ENCODE measurements at regions not wholly inside any gene's neighbourhood (a gene's known extent, or its start where the extent isn't known, plus 50 kb on each side); places are given as distances from the start of the nearest gene placed in this dataset.

GRCh38 chr12:131608740-131609690 lies 101.9 kb upstream of the SFSWAP start:
- no peak overlapping the region for H3K4me3 ChIP-seq (ENCODE audit: control insufficient read depth, low read depth, low read length)
- DNase-seq (ENCODE audit: low read depth), result peak; percentile 10
- peak; percentile 90 for TF ChIP-seq CTCF (IDR thresholded peaks at IDR 0.05; ENCODE audit: control insufficient read depth, insufficient read depth, low read depth, low read length, missing control alignments)

GRCh38 chr12:131609762-131610161 lies 101.1 kb upstream of the SFSWAP start:
- no peak for DNase-seq (ENCODE audit: low read depth)
- H3K4me3 ChIP-seq (ENCODE audit: control insufficient read depth, low read depth, low read length), result no peak overlapping the region
- no peak for TF ChIP-seq CTCF (IDR thresholded peaks at IDR 0.05; ENCODE audit: control insufficient read depth, insufficient read depth, low read depth, low read length, missing control alignments)

GRCh38 chr12:131610181-131610580 lies 100.7 kb upstream of the SFSWAP start:
- no peak for TF ChIP-seq CTCF (IDR thresholded peaks at IDR 0.05; ENCODE audit: control insufficient read depth, insufficient read depth, low read depth, low read length, missing control alignments)
- H3K4me3 ChIP-seq (ENCODE audit: control insufficient read depth, low read depth, low read length), result no peak overlapping the region
- DNase-seq (ENCODE audit: low read depth), result no peak

GRCh38 chr12:131610891-131611290 lies 100.0 kb upstream of the SFSWAP start:
- TF ChIP-seq CTCF (IDR thresholded peaks at IDR 0.05; ENCODE audit: control insufficient read depth, insufficient read depth, low read depth, low read length, missing control alignments), result no peak
- DNase-seq (ENCODE audit: low read depth), result no peak
- H3K4me3 ChIP-seq (ENCODE audit: control insufficient read depth, low read depth, low read length), result no peak overlapping the region

- no peak for TF ChIP-seq CTCF (IDR thresholded peaks at IDR 0.05; ENCODE audit: control insufficient read depth, insufficient read depth, low read depth, low read length, missing control alignments)
- H3K4me3 ChIP-seq (ENCODE audit: control insufficient read depth, low read depth, low read length), result no peak overlapping the region
- no peak for DNase-seq (ENCODE audit: low read depth)
Observed at GRCh38 chr12:131611416-131612091, 99.3 kb upstream of the SFSWAP start.

- no peak for DNase-seq (ENCODE audit: low read depth)
- no peak for TF ChIP-seq CTCF (IDR thresholded peaks at IDR 0.05; ENCODE audit: control insufficient read depth, insufficient read depth, low read depth, low read length, missing control alignments)
- H3K4me3 ChIP-seq (ENCODE audit: control insufficient read depth, low read depth, low read length), result no peak overlapping the region
Observed at GRCh38 chr12:131612092-131612755, 98.7 kb upstream of the SFSWAP start.
